Sigmoid colon (tissue), 6 donors: ENCODE measurements at regions not wholly inside any gene's neighbourhood (a gene's known extent, or its start where the extent isn't known, plus 50 kb on each side); places are given as distances from the start of the nearest gene placed in this dataset.

Experiments
- DNase-seq: peaks from one replicate; pipeline ENCODE4 v3.0.0-alpha.2; 2019
- H3K27ac ChIP-seq, 4 donors: fragments of 200-600 bp; sonication (generic); one replicate each; pipeline ENCODE4 v1.5.1; 2016 to 2019; ENCODE audit warnings: mild to moderate bottlenecking in 1 of 4
- H3K27me3 ChIP-seq, 3 donors: fragments of 200-600 bp; sonication (generic); one replicate each; pipeline ENCODE4 v1.5.1; 2019; ENCODE audit warnings: mild to moderate bottlenecking in 1 of 3
- H3K36me3 ChIP-seq, 4 donors: fragments of 200-600 bp; sonication (generic); one replicate each; pipeline ENCODE4 v1.5.1; 2016 to 2019
- H3K4me1 ChIP-seq, 4 donors: fragments of 200-600 bp; sonication (generic); one replicate each; pipeline ENCODE4 v1.5.1; 2017 to 2019
- H3K4me3 ChIP-seq, 4 donors: fragments of 200-600 bp; sonication (generic); one replicate each; pipeline ENCODE4 v1.5.1; 2017 to 2019; ENCODE audit warnings: mild to moderate bottlenecking in 2 of 4, moderate library complexity in 1 of 4
- H3K9me3 ChIP-seq, 4 donors: fragments of 200-600 bp in 3 of 4; sonication (generic) in 3 of 4; one replicate each; pipeline versions ENCODE4 v1.5.1 to v1.6.1; 2013 to 2019
- CTCF ChIP-seq, 4 experiments: fragments of 450-650 bp in 3 of 4; fragments of 200-600 bp in 1 of 4; IDR thresholded peaks; one replicate each; pipeline ENCODE4 v1.5.1; 2016 to 2019; ENCODE audit warnings: antibody characterized with exemption in 4 of 4, mild to moderate bottlenecking in 3 of 4, moderate library complexity in 2 of 4
- EP300 ChIP-seq, 4 donors: sonication (generic); formaldehyde crosslinking; IDR thresholded peaks; one replicate each; pipeline ENCODE4 v1.6.1; 2017; ENCODE audit warnings: antibody characterized with exemption in 4 of 4
- POLR2A ChIP-seq, 2 donors: fragments of 450-650 bp; IDR thresholded peaks; one replicate each; pipeline ENCODE4 v1.6.1; 2016; ENCODE audit warnings: antibody characterized with exemption in 2 of 2, mild to moderate bottlenecking in 2 of 2, moderate library complexity in 2 of 2
- POLR2AphosphoS5 ChIP-seq, 4 donors: sonication (generic); formaldehyde crosslinking; IDR thresholded peaks; one replicate each; pipeline ENCODE4 v1.6.1; 2017; ENCODE audit warnings: antibody characterized with exemption in 4 of 4
- WGBS, 2 donors: extraction: QIAGEN DNeasy Blood & Tissue Kit; methylation state at CpG; one replicate each; pipeline ENCODE4 v1.1.7; 2013; 5-methylcytosine and 5-hydroxymethylcytosine counted together
- intact Hi-C: fragments of 100-400 bp; cut with DNase I; formaldehyde crosslinking; loops from one replicate; pipeline ENCODE4 v1.15.1; 2023
- donor health status: healthy with polysubstance abuse.
- donor health status: healthy.

DNA sequence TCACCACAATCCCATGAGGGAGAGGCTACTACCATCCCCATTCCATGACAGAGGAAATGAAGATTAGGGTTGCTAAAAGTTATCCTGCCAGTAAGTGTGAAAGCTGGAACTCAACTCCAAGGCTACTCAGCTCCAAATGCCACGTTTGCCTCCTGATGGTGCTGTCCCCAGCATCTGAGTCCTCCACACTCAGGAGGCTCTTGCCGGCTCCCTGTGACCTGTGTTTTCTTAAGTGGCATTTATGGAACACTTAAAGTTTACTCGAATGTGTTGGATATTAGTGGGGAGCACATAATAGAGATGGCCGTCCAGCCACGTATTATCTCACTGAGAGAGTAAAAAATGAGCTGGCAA, 267.9 kb downstream of the CBLN1 start:
- TF ChIP-seq POLR2A (IDR thresholded peaks at IDR 0.05) (no peak), CTCF (IDR thresholded peaks at IDR 0.05) (no peak), POLR2AphosphoS5 (IDR thresholded peaks at IDR 0.05) (no peak), EP300 (IDR thresholded peaks at IDR 0.05) (no peak)
- H3K4me1 ChIP-seq: peaks cover 0 to 50% (median 29%) of the 10 kb centered on the region in 4 donors
- peak overlapping the region in 3 of 4 donors; percentile 59 to 78 (median 70) for H3K27ac ChIP-seq
- no peak for DNase-seq
- WGBS, 2 donors: 60 to 69% methylated on average over 5 of the region's 5 CpGs
- H3K27me3 ChIP-seq: no peaks in the 10 kb centered on the region
- intact Hi-C loops: no loop called here
- H3K36me3 ChIP-seq: no peaks in the 10 kb centered on the region
- H3K4me3 ChIP-seq: no peak overlapping the region
- H3K9me3 ChIP-seq: no peaks in the 10 kb centered on the region

DNA sequence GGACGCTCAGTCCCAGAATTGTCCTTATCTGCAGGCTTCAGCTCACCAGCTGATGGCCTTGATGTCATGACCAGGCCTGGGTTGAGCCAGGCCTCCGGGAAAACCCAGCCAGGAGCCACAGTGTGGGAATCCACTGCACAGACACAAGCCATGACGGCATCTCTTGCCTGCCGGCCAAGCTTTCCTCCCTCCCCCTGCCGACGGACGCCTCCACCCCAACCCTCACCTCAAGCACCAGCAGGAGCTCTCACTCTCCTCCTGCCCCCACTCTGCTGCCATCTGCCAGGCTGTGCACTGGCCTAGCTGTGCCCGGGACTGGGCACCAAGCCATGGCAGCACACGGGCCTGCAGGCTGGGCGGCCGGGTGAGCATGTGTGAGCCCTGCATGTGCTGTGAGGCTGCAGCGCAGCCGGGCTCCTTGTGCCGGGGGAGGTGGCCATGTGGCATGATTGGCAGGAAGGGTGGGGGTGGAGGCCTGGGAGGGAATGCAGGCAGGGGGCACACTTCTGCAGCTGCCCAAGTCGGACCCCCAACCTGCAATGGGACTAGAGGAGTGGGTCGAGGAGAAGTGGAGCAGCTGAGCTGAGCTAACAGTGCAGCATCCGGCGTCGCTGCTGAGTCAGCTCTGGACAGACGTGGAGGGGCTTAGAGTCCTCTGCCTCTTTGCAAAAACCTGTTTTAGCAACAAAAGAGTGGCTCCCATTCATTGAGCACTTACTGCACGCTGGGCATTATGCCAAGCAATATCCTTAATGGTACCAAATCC, 268.5 kb downstream of the CBLN1 start:
- H3K27me3 ChIP-seq: no peaks in the 10 kb centered on the region
- 69 to 70% methylated on average over 21 of the region's 21 CpGs for WGBS, 2 donors
- TF ChIP-seq POLR2A (IDR thresholded peaks at IDR 0.05) (no peak), CTCF (IDR thresholded peaks at IDR 0.05) (no peak), POLR2AphosphoS5 (IDR thresholded peaks at IDR 0.05) (peak; percentile 53 to 71 (median 58)), EP300 (IDR thresholded peaks at IDR 0.05) (peak in 2 of 4 donors; percentile 25 to 44)
- H3K4me1 ChIP-seq: peaks cover 0 to 50% (median 29%) of the 10 kb centered on the region in 4 donors
- H3K4me3 ChIP-seq: no peak overlapping the region
- peak; percentile 92 for DNase-seq
- peak overlapping the region in 3 of 4 donors; percentile 59 to 78 (median 70) for H3K27ac ChIP-seq
- H3K9me3 ChIP-seq: no peaks in the 10 kb centered on the region
- intact Hi-C loops: no loop called here
- no peaks in the 10 kb centered on the region for H3K36me3 ChIP-seq

DNA sequence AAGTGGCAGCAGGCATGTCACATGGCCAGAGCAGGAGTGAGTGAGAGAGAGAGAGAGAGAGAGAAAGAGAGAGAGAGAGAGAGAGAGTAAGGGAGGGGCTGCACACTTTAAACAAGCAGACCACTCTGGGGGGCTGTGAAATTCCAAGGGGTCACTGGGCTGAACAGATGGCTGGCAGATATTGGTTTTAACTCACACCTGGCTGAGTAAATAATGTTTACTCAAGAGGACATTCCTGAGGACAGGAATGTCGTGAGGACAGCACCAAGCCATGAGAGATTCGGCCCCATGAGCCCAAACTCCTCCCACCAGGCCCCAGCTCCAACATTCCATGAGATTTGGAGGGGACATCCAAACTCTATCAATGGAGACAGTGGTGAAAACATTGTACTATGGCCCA, 269.7 kb downstream of the CBLN1 start:
- H3K4me3 ChIP-seq: no peak overlapping the region
- no peak for TF ChIP-seq EP300 (IDR thresholded peaks at IDR 0.05)
- TF ChIP-seq POLR2AphosphoS5 (IDR thresholded peaks at IDR 0.05): no peak
- TF ChIP-seq POLR2A (IDR thresholded peaks at IDR 0.05): no peak
- TF ChIP-seq CTCF (IDR thresholded peaks at IDR 0.05): no peak
- H3K36me3 ChIP-seq: no peaks in the 10 kb centered on the region
- H3K27me3 ChIP-seq: no peaks in the 10 kb centered on the region
- intact Hi-C loops: no loop called here
- peak overlapping the region in 3 of 4 donors; percentile 59 to 78 (median 70) for H3K27ac ChIP-seq
- no peaks in the 10 kb centered on the region for H3K9me3 ChIP-seq
- H3K4me1 ChIP-seq: peaks cover 0 to 49% (median 29%) of the 10 kb centered on the region in 4 donors
- no peak for DNase-seq
- 22 to 29% methylated on average over 2 of the region's 2 CpGs for WGBS, 2 donors

DNA sequence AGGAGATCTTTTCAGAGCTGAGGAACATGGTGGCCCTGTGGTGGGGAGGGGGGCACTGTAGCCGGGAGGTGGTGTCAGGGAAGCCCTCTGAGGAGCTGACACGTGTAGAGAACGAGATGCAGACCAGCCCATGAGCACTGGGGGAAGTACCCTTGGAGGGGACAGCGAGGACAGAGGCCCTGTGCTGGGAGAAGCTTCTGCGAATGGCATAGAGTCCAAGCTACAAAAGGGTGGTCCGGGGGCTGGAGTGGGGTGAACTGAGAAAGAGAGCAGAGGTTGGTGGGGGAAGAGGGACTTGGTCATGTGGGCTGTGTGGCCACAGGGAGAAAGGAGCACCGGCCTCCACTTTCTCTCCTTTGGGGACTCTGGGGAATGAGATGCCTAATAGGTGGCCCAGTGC, 270.8 kb downstream of the CBLN1 start:
- intact Hi-C loops: no loop called here
- H3K36me3 ChIP-seq: no peaks in the 10 kb centered on the region
- no peaks in the 10 kb centered on the region for H3K27me3 ChIP-seq
- H3K9me3 ChIP-seq: no peaks in the 10 kb centered on the region
- H3K4me3 ChIP-seq: no peak overlapping the region
- WGBS, 2 donors: 83 to 84% methylated on average over 7 of the region's 7 CpGs
- no peak for DNase-seq
- H3K27ac ChIP-seq: peak overlapping the region in 1 of 4 donors; percentile 78
- TF ChIP-seq POLR2AphosphoS5 (IDR thresholded peaks at IDR 0.05): no peak
- TF ChIP-seq CTCF (IDR thresholded peaks at IDR 0.05): no peak
- no peak for TF ChIP-seq EP300 (IDR thresholded peaks at IDR 0.05)
- no peak for TF ChIP-seq POLR2A (IDR thresholded peaks at IDR 0.05)
- peaks cover 0 to 40% (median 22%) of the 10 kb centered on the region in 4 donors for H3K4me1 ChIP-seq
